D341Med (cell line): ENCODE measurements at regions not wholly inside any gene's neighbourhood (a gene's known extent, or its start where the extent isn't known, plus 50 kb on each side); places are given as distances from the start of the nearest gene placed in this dataset.
"Not testable (repeated sequence)": the region's sequence is repeated elsewhere in the genome, so short reads cannot be mapped to it uniquely, and the experiment has no call there.

Experiments used
- DNase-seq: peaks from one replicate; pipeline ENCODE4 v3.0.0; 2012; ENCODE audit warnings: low spot score

GRCh38 chr12:131214936-131215335 is 261.2 kb downstream of the ADGRD1 start:
- not testable (repeated sequence) for DNase-seq

GRCh38 chr12:131216587-131216986 is 262.9 kb downstream of the ADGRD1 start:
- not testable (repeated sequence) for DNase-seq

- no peak for DNase-seq
These were observed 263.4 kb downstream of the ADGRD1 start for GRCh38 chr12:131217024-131217586.

GRCh38 chr12:131218026-131218922 is 264.6 kb downstream of the ADGRD1 start:
- no peak for DNase-seq

- no peak for DNase-seq
These were observed 265.4 kb downstream of the ADGRD1 start for GRCh38 chr12:131218923-131219669.

GRCh38 chr12:131219670-131220330 is 266.1 kb downstream of the ADGRD1 start:
- no peak for DNase-seq

GRCh38 chr12:131220331-131220685 is 266.6 kb downstream of the ADGRD1 start:
- DNase-seq = no peak

GRCh38 chr12:131221061-131221956 is 267.6 kb downstream of the ADGRD1 start:
- no peak for DNase-seq

GRCh38 chr12:131221957-131222328 is 268.2 kb downstream of the ADGRD1 start:
- no peak for DNase-seq

GRCh38 chr12:131222329-131223139 is 268.8 kb downstream of the ADGRD1 start:
- DNase-seq = no peak

- no peak for DNase-seq
These were observed 269.6 kb downstream of the ADGRD1 start for GRCh38 chr12:131223171-131223761.

GRCh38 chr12:131223791-131224225 is 270.1 kb downstream of the ADGRD1 start:
- no peak for DNase-seq

GRCh38 chr12:131224226-131225065 is 270.7 kb downstream of the ADGRD1 start:
- DNase-seq = not testable (repeated sequence)

GRCh38 chr12:131225066-131225380 is 271.3 kb downstream of the ADGRD1 start:
- not testable (repeated sequence) for DNase-seq

- no peak for DNase-seq
These were observed 272.9 kb downstream of the ADGRD1 start for GRCh38 chr12:131226345-131227265.

- not testable (repeated sequence) for DNase-seq
These were observed 273.9 kb downstream of the ADGRD1 start for GRCh38 chr12:131227641-131228040.

GRCh38 chr12:131229079-131229425 is 275.3 kb downstream of the ADGRD1 start:
- not testable (repeated sequence) for DNase-seq
